ENCODE measurements at regions not wholly inside any gene's neighbourhood (a gene's known extent, or its start where the extent isn't known, plus 50 kb on each side); places are given as distances from the start of the nearest gene placed in this dataset.

DNA sequence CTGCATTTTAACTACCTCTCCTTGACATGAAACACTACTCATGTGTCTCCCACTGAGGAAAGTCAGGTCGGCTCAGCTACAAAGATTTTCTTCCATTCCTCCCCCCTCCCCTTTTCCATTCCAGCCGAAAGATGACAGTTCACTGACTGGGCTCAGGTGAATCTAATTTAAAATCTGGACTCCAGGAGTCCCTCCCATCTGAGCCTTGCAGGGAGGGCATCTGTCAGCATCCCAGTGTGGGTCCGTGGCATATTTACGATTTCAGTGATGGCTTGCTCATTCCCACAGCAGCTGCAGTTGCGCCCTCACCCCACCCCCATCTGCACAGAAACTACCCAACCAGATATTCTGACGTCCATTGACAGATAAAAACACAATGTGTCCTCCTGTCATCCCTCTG is 153.7 kb upstream of the ARRDC4 start:
- DNase-seq (ENCODE audit: low spot score), result no peak

GRCh38 chr15:97815835-97816234 is 144.7 kb upstream of the ARRDC4 start:
- no peak for DNase-seq (ENCODE audit: low spot score)

GRCh38 chr15:97817276-97817890 is 143.1 kb upstream of the ARRDC4 start:
- DNase-seq (ENCODE audit: low spot score), result no peak

GRCh38 chr15:97836003-97836402 is 124.5 kb upstream of the ARRDC4 start:
- DNase-seq (ENCODE audit: low spot score), result no peak

DNA sequence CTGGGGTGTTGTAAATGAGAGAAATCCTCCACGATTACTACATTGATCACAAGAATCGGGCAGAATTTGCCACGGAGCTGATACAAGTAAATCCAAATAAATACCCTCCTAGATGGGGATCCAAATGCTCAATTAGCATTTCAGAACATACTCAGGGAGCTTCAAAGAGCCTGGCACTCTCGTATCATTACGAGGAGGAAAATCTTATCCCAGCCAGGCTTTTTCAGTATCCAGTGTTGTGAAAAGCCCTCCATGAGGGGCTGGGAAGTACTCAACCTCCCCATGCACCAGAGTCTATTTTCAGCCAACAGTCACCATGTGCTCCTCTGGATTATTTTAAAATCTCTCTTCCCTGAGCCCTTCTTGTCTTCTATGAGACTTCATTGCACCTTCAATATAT is 122.6 kb upstream of the ARRDC4 start:
- DNase-seq (ENCODE audit: low spot score), result no peak

DNA sequence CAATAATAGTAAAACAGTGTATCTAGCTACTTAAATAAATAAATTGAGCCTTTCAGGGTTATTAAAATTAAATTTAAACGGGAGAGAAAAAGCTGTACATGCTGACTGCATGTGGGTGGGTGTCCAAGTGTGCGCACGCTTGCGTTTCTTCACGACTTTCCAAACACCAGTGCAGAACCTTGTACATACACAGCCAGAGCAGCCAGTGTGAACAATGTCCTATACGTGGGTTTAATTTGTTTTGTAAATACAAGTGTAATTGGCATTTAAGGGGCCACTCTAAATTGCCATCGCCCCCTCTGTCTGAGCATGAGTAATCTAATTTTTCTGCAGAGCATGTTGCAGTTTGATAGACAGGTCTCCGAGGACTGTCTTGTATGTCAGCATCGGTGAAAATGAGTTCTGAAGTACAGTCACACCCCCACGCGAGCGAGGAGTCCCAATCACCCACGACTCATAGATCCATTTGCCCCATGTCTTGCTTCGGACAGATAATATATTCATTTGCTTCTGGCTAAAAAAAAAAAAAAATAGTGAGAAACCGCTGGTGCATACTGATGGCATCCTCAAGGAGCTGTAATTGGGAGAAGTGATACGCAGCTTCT is 121.8 kb upstream of the ARRDC4 start:
- DNase-seq (ENCODE audit: low spot score), result no peak

GRCh38 chr15:97840501-97840900 is 120.0 kb upstream of the ARRDC4 start:
- DNase-seq (ENCODE audit: low spot score), result no peak

DNA sequence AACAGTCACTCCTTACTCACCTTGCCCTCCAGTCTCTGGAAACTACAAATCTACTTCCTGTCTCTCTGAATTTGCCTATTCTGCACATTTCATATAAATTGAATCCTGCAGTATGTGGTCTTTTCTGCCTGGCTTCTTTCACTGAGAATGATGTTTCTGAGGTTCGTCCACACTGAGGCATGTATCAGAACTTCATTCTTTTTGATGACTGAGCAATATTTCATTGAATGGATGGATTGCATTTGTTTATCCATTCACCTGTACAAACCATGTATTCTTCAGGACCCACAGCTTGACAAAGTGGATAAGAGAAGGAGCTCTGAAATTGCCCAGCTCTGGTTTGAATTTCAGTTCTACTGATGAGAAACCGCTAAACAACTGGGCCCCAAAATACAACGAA is 118.9 kb upstream of the ARRDC4 start:
- no peak for DNase-seq (ENCODE audit: low spot score)

DNA sequence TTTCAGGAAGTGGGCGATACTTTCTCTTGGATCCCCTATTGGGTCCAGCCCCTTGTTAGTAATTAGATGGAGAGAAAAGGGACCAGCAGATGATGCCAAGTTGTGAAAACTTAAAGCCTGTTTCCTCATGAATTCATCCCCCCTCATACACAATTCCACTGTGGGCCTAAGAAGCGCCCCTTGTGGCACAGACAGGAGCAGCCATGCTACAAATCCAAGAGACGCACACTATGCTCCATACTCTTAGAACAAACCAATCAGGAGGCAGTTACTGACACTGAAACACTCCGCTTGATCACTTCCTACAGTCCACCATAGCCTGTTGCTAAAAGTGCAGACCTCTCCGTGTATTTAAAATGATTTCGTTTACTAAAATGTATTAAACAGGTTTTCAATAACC is 111.3 kb upstream of the ARRDC4 start:
- no peak for DNase-seq (ENCODE audit: low spot score)

GRCh38 chr15:97858296-97858695 is 102.2 kb upstream of the ARRDC4 start:
- no peak for DNase-seq (ENCODE audit: low spot score)

GRCh38 chr15:97861529-97862260 is 98.8 kb upstream of the ARRDC4 start:
- no peak for DNase-seq (ENCODE audit: low spot score)

DNA sequence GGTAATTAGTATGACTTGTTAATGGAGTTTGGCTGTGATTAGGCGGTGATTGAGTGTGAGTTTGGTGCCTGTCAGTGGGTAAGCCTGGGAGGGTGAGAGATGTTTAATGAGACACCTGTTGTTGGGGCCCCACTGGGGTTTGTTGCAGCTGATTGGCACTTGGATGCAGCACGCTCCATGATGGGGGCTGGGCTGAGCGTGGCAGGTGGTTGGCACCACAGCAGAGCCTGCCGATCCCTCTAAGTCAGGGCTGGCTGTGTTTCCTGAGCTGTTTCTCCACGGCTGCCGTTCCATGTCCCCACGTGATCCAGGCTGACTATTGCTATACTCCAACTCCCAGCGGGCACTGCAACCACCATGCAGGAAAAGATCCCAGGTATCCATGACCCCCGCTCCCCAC is 93.5 kb upstream of the ARRDC4 start:
- no peak for DNase-seq (ENCODE audit: low spot score)

DNA sequence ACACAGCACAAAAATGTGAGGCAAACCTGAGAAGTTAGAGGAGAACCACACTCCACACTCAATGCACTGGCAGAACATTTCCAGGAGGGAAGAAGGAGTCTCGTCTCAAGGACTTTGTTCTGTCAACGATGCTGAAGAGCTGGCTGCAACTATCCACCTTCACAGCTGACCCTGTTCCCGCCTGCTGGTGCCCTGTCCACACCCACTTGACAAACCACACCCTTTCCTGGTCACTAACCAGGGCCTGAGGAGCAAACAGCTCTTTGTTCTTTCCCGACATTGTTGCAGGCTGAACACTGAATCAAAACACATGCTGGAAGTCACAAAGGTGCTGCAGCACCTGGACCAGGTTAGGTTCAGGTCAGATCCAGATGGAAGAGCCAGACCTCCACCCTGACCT is 92.6 kb upstream of the ARRDC4 start:
- DNase-seq (ENCODE audit: low spot score), result no peak

GRCh38 chr15:97868981-97869380 is 91.5 kb upstream of the ARRDC4 start:
- no peak for DNase-seq (ENCODE audit: low spot score)

- DNase-seq (ENCODE audit: low spot score), result no peak
These were observed 89.7 kb upstream of the ARRDC4 start for GRCh38 chr15:97870771-97871170.

DNA sequence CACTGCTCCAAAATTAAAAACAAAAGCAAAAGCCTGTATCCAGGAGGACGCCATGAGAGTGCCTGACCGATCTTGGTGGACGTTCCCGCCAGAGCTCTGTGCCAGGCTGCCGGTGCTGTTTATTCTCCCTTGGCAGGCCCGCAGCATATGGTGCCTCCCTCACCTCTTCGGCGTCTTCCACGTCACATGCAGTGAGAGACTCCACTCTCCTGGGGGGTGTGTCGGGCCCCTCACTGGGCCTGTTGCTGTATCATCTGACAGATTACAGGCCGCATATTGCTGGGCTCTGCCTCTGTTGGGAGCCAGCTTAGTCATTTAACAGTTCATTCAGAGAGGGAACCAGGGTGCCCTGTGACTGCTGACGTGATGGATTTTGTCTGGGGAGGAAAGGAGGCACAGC is 86.4 kb upstream of the ARRDC4 start:
- no peak for DNase-seq (ENCODE audit: low spot score)

DNA sequence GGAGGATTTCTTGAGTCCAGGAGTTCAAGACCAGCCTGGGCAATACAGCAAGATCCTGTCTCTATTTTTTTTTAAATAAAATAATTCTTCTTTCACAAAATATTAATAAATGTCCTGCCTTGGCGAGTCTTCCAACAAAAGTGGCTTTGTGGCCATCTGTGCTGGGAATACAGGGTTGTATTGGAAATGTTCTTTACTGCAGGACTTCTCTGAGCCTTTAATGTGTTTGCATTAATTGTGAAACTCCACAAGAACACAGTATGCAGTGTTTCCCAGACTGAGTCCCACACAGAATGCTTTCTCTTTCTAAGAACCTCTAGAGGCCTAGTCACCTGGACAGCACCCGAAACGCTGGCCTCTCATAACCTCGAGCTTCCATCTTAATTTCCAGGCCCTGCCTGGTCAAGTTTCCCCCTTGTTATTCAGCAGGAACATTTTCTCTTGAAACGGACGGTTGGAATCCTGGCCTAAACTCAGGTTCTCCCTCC is 85.4 kb upstream of the ARRDC4 start:
- no peak for DNase-seq (ENCODE audit: low spot score)

DNA sequence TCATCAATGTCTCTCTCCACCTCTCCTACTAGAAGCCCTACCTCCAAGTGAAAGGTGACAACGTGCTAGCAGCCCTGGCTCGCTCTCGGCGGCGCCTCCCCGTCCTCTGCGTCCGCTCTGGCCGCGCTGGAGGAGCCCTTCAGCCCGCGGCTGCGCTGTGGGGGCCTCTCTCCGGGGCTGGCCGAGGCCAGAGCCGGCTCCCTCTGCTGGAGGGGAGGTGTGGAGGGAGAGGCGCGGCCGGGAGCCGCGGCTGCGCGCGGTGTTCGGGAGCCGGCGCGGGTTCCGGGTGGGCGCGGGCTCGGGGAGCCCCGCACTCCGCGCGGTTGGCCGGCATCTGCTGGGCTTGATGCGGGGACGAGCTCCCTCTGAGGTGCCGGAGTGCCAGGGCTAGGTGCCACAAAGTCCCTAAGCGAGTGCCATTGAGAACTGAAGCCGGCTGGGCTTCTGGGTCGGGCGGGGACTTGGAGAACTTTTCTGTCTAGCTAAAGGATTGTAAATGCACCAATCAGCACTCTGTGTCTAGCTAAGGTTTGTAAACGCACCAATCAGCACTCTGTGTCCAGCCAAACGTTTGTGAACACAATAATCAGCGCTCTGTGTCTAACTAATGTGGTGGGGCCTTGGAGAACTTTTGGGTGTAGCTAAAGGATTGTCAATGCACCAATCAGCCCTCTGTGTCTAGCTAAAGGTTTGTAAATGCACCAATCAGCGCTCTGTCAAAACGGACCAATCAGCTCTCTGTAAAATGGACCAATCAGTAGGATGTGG is 84.8 kb upstream of the ARRDC4 start:
- DNase-seq (ENCODE audit: low spot score), result no peak

- DNase-seq (ENCODE audit: low spot score), result no peak
These were observed 84.2 kb upstream of the ARRDC4 start for GRCh38 chr15:97876281-97876675.

DNA sequence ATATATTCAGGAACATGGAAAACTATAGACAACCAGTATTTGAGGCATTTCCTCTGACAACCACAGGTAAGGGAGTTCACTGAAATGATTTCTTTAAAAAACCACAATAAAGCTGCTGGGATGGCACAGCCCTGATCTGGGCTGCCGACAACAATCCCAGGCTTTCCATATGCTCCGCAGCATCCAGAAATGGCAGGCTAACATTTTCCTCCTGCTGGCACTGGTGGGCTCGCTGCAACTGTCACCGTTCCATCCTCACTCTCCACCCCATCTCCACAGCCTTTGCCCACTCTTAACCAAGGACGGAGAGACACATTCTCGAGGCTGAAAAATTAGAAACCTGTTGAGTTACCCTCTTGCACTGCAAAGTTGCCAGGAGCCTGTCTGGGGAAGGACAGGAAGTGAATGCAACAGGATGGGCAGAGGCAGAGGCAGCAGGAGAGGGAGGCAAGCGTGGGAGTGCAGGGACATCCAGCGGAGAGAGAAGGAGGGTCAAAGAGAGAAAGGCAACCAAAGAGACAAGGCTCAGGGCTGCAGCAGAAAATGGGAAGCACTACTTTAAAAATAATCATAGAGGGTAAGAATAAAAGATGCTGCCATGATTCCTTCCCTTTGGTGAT is 79.0 kb upstream of the ARRDC4 start:
- no peak for DNase-seq (ENCODE audit: low spot score)

GRCh38 chr15:97884513-97885131 is 75.9 kb upstream of the ARRDC4 start:
- DNase-seq (ENCODE audit: low spot score), result no peak

DNA sequence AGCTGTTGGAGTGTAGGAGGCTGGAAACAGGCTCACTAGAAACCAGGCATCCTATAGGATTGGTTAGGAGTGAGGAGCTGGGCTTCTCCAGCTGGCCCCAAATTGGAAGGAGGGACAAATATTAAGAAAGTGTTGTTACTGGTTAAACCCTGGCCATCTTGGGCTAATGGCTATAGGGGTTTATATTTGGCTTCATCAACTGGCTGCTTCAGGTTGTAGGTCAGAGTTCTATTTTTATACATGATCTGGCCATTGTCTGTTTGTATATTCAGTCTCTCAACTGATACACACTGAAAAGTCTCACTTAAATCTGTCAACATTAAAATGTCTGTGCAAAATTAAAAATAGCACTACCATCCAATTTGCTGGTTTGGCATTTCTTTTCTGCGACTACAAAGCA is 70.2 kb upstream of the ARRDC4 start:
- no peak for DNase-seq (ENCODE audit: low spot score)
